CD4-positive, alpha-beta T cell treated with Interleukin-6 at 100 ng/mL for 8 hours (primary cell): ENCODE measurements at regions not wholly inside any gene's neighbourhood (a gene's known extent, or its start where the extent isn't known, plus 50 kb on each side); places are given as distances from the start of the nearest gene placed in this dataset.

Experiments used
- DNase-seq: peaks from one replicate; pipeline ENCODE4 v3.0.0-alpha.2; 2020; ENCODE audit warnings: mixed read lengths, low spot score

DNA sequence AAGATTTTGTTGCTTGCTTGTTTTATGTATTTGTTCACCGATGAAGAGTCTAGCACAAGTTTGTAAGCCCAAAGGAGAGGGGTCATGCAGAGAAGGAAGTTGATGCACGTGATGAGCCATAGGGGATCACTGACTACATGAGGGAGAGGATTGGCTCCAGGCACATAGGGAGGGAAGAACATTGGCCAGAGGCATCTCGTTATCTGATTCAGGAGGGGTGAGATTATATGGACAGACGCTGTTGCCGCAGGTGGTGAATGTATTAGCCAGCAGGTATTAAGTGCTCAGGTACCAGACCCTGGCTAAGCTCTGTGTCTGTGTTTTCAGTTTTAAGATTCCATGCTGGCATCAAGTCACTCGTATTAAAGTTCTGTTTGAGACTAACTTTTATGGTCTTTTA, 91.8 kb upstream of the CHST9 start:
- no peak for DNase-seq

DNA sequence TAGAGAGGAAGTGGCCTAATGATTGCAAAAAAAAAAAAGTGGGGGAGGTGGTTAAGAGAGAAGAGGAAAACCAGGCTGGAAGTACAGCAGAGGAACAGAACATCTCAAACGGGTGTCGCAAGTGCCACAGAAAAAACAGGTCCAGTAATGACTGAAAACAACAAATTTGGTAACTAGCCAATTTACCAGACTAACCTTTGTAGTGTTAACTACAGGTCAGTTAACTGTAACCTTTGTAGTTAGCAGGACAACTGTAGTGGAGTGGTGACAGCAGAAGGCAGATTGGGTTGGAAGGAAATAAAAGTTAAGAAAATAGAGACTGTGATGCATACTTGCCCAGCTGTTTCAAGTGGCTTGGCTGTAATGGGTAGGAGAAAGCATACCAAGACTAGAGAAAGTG, 91.4 kb upstream of the CHST9 start:
- DNase-seq = no peak

DNA sequence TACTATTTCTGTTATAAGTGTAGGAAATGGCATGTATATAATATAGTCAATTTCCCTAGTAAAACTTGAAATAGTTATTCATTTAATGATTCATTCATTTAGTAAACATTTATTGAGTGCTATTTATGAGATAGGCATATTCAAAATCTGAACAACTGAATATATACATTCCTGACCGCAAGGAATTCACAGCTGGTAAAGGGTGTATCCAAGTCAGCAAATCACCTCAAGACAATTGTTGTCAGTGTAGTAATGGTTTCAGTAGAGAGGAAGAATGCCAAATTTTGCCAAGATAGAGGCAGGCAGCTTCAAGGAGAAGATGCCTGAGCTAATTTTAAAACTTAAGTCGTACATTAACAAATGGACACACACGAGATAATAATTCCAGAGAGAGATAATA, 89.8 kb upstream of the CHST9 start:
- DNase-seq = no peak

DNA sequence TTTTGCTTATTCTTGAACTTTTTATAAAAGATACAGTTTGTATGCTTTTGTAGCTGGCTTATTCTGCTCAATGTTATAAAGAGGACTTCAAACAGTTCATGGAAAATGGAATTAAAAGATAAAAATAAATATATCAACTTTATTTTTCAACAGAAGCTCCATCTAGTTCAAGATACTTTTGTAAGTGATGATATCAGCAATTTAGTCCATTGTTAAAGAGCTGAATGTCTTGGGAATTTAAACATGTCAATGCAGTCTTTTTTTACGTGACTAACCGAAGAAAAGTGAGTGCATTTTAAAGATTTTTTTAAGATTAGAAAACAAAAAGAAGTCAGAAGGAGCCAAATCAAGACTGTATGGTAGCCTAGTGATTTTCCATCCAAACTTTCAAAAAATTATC, 85.4 kb upstream of the CHST9 start:
- no peak for DNase-seq

DNA sequence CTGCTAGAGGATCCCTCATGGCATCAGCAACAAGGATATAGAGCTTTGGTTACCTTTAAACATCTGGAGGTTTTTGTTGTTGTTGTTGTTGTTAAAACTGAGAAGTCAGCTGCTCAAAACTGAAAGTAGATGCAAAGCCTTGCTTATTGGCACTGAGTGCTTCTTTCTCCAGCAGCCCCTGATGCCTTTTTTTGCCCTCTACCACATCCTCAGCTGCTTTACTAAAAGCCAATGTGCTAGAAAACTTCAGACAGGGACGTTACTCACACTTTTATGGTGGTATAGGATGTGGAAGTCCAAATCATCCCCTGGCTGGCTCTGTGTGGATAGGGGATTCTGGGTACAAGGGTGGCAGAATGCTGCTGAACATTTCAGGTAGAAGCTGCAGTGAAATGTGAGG, 78.3 kb upstream of the CHST9 start:
- no peak for DNase-seq

DNA sequence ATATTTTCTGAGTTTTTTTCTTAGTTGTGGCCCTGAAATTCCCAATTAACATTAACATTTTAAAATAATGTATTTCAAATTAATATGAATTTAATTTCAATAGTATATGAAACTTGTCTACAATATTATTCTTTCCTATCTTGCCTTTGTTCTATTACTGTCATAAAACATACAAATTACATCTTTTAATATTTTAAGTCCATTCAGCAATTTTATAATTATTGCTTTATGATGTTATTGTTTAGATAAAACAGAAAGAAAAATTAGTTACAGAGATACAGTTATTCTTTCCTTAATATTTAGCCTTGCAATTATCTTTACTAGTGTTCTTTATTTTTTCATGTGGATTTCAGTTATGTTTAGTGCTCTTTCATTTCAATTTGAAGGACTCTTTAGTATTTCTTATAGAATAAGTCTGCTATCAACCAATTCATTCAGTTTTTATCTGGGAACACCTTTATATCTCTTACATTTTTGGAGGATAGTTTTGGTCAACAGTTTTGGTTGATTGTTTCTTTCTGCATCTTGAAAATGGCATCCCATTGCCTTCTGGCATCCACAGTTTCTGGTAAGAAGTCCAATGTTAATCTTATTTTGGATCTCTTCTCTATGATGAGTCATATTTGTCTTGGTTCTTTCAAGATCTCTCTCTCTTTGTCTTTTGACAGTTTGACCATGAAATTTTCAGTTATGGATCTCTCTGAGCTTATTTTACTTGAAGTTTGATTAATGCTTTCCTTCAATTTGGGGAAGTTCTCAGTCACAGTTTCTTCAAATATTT, 76.9 kb upstream of the CHST9 start:
- no peak for DNase-seq

DNA sequence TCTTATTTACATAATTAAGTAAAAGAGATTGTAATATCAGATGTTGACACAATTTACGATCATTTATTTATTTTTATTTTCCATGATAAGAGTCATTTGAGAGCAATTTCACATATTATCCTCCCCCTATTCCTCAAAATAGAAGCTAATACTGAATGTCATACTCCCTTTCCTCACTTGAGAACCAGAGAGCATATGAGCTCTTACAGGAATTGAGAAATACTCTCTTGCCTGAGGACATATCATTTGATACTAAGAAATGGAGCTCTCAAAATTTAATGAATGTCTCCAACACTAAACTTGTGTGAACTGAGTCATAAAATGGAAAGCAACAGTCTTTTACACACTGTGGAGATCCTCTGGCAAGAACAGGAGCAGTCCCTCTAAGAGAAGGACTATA, 68.5 kb upstream of the CHST9 start:
- no peak for DNase-seq

DNA sequence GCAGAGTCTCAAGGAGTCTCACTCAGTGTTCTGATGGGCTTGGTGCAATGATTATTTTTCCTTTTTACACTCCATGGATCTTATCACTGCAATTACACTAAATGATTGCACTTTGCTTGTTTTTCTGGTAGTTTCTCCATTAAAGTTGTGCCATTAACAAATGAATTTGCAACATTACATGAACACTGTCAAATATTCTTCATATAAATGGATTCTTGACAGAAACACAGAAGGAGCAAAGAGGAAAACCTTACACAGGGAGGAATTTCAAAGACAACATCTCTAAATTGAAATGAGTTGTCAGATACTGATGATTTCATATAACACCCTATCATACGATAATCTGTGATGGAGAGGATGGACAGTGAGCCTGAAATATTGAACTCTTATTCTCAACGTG, 65.4 kb upstream of the CHST9 start:
- no peak for DNase-seq

DNA sequence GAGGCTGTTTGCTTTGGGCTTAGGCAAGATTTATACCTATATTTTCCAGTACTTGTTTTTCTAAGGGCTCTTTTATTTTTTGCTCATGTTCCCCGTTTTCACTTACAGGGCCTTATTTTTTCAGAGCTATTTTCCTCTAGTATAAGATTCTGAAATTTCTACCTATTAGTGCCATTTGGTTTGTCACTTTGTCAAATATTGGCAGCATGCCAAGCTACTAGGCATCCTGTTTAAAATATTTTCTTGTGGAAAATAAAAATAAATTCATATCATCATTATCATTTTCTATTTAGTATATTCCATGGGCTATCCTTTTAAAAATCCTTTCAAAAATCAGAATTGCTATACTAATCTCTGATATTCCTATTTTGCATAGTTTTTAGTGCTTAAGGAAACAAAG, 64.8 kb upstream of the CHST9 start:
- DNase-seq = no peak

DNA sequence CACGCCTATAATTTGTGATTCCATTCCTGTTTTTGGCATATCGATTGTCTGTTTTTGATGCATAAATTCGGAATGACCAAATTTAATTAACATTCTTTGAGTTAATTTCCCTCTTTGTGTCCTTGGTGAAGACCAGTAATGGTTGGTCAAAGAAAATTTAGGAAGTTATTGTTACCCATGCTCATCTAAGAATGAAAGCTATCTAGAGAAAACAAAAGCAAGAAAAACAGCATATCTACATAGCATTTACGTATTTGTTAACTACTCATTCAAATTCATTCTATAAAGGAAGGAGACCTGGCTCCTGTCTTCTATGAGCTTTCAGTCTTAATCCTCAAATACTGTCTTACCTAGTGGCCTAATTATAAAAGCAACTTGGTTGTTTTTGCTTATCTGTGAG, 59.2 kb upstream of the CHST9 start:
- DNase-seq = no peak

DNA sequence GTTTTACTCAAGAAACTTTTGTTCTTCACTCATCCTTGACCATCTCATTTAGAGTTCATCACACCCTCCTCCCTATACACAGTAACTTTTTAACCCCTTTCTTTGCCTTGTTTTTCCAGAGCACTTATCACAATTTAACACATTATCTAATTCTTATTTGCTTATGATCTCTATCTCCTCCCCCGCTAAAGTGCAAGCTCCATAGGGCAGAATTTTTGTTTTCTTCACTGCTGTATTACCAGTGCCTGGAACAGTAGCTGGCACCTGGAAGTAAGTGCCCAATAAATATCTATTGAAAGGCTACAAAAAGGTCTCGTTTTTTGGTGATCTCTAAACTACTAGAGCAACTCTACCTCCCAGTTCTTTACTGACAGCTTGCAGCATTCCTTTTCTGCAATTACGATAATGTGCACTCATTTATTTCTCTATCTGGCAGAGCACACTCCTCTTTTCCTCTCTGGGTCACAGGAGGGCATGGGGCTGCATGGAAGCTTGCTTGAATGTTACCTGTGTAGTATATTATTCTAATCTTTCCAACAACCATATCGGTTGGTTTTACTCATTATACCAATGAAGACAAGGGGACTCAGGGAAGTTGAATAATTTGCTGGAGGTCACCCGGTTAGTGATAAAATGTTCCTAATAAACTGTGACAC, 57.4 kb upstream of the CHST9 start:
- DNase-seq = no peak

DNA sequence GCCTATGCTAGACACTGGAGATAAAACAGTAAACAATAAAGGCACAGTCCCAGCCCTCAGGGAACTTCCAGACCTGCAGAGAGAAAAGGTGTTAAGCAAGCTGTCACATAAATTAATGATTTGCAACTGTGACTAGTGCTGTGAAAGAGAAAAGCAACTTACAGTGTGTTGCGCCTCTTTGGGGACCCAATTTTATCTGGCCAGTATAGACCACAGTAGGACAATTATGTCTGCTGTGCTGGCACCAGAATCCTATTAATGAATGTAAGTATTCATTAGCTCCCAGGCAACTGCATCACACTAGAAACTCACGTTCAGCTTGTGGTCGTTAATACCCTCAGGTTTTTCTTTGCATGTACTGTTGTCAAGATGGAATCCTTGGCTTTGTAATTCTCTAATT, 55.3 kb upstream of the CHST9 start:
- no peak for DNase-seq

DNA sequence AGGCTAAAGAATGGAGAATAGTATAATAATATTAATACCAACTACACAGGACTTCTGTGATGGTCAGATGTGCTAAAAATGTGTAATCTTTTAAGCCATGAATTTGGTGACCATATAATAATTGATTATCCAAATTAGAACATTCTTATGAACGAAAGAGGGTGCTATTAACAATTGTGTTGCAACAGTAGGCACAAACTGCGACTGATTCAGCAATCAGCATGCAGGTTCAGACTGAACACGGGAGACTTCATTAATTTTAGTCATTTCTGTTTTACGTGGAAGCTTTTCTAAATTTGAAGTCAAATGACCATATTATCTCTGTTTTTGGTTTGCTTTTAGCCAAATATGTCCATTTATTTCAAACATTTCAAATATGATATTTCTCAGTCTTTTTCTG, 54.6 kb upstream of the CHST9 start:
- no peak for DNase-seq

DNA sequence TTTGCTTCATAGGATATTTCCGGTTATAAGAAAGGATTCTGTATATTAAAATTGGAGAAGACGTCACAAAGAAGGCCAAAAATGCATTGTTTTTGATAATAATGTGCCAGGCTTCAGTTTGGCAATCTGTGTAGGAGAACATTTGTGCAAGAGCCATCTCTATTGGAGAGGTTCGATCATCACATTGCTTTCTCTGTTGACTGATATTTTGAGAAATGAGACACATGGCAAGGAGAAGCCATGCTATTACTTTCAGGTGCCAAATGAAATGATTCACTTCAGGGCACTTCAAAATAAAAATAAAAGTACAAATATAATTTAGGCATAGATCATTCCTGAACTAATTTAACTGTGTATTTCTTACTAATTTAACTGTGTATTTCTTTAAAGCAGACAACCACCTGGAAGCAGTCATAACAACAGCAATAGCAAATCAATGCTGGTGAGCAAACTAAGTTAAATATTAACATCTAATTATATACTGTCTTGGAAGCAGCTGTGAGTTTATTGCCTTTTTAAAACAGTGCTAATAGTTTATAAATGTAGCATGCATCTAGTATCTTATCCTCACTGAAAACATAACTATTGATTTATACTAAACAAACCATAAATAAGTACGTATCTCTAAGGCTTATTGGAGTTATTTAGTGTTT, 50.2 kb upstream of the CHST9 start:
- DNase-seq = no peak
